Smooth muscle cell (in vitro differentiated cells): ENCODE measurements at regions not wholly inside any gene's neighbourhood (a gene's known extent, or its start where the extent isn't known, plus 50 kb on each side); places are given as distances from the start of the nearest gene placed in this dataset.

ENCODE experiments used
- DNase-seq: peaks from one replicate; lab custom pipeline; 2025; ENCODE audit not compliant: unreplicated experiment; lab: John Stamatoyannopoulos, UW
- H2AFZ ChIP-seq: fragments of 200-600 bp; sonication (generic); 2 replicates; pipeline ENCODE4 v1.6.0; 2016; ENCODE audit warnings: antibody characterized with exemption, low read depth, mild to moderate bottlenecking
- H3F3A ChIP-seq: fragments of 200-600 bp; sonication (generic); 2 replicates; pipeline ENCODE4 v1.6.0; 2017; ENCODE audit warnings: antibody characterized with exemption, low read depth
- H3K27ac ChIP-seq: fragments of 200-600 bp; sonication (generic); 2 replicates; pipeline ENCODE4 v1.5.1; 2016; ENCODE audit warnings: low read depth, mild to moderate bottlenecking
- H3K27me3 ChIP-seq: fragments of 200-600 bp; sonication (generic); 2 replicates; pipeline ENCODE4 v1.6.1; 2016; ENCODE audit warnings: low read depth, mild to moderate bottlenecking
- H3K36me3 ChIP-seq: fragments of 200-600 bp; sonication (generic); 2 replicates; pipeline ENCODE4 v1.5.1; 2016; ENCODE audit warnings: low read depth
- H3K4me1 ChIP-seq: fragments of 200-600 bp; sonication (generic); 2 replicates; pipeline ENCODE4 v1.5.1; 2016; ENCODE audit warnings: low read depth
- H3K4me2 ChIP-seq: fragments of 200-600 bp; sonication (generic); 2 replicates; pipeline ENCODE4 v1.6.0; 2016; ENCODE audit warnings: mild to moderate bottlenecking
- H3K4me3 ChIP-seq: fragments of 200-600 bp; sonication (generic); 2 replicates; pipeline ENCODE4 v1.5.1; 2016; ENCODE audit warnings: mild to moderate bottlenecking
- H3K79me2 ChIP-seq: fragments of 200-600 bp; sonication (generic); 2 replicates; pipeline ENCODE4 v1.6.0; 2016; ENCODE audit warnings: low read depth, mild to moderate bottlenecking
- H3K9ac ChIP-seq: fragments of 200-600 bp; sonication (generic); 2 replicates; pipeline ENCODE4 v1.6.0; 2016; ENCODE audit warnings: low read depth
- H3K9me3 ChIP-seq: fragments of 200-600 bp; sonication (generic); replicated peaks from 2 replicates; pipeline ENCODE4 v1.5.1; 2016; ENCODE audit warnings: low read depth
- H4K20me1 ChIP-seq: fragments of 200-600 bp; sonication (generic); 2 replicates; pipeline ENCODE4 v1.6.0; 2016; ENCODE audit warnings: low read depth
- WGBS: methylation state at CpG from one replicate; pipeline ENCODE4 v1.1.7; 2016; ENCODE audit warnings: low lambda C conversion rate; 5-methylcytosine and 5-hydroxymethylcytosine counted together
- TF ChIP-seq, protein P1 (sequence below): fragments of 200-600 bp; sonication (generic); IDR thresholded peaks from 2 replicates; pipeline ENCODE4 v1.5.1; 2017; ENCODE audit warnings: borderline replicate concordance, mild to moderate bottlenecking, antibody characterized with exemption; ENCODE audit not compliant: insufficient read depth, poor library complexity, severe bottlenecking

DNA sequence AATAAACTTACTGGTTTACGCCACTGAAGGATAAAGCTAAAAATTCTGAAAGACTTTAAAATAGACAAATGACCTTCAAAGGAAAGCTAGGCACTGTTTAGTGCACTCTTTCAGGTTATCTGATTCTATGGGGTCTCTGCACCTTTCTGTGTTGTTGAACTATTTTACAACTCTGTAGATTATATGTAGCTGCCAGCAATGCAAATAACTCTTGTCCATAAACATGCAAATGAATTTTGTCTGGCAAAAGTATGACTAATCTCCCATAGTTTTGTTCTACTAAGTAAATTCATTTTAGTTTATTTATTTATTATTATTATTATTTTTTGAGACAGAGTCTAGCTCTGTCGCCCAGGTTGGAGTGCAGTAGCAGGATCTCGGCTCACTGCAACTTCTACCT, 266.3 kb upstream of the CCDC196 start:
- WGBS, result 90% methylated on average over 3 of the region's 3 CpGs
- no peaks in the 10 kb centered on the region for H4K20me1 ChIP-seq
- H3K36me3 ChIP-seq, result no peaks in the 10 kb centered on the region
- no peak overlapping the region for H3K4me2 ChIP-seq
- H3K4me1 ChIP-seq, result no peaks in the 10 kb centered on the region
- no peaks in the 10 kb centered on the region for H3K79me2 ChIP-seq
- H3K27ac ChIP-seq, result no peak overlapping the region
- no peak for DNase-seq
- H3K9ac ChIP-seq, result no peak overlapping the region
- H3F3A ChIP-seq, result no peaks in the 10 kb centered on the region
- TF ChIP-seq, protein P1, sequence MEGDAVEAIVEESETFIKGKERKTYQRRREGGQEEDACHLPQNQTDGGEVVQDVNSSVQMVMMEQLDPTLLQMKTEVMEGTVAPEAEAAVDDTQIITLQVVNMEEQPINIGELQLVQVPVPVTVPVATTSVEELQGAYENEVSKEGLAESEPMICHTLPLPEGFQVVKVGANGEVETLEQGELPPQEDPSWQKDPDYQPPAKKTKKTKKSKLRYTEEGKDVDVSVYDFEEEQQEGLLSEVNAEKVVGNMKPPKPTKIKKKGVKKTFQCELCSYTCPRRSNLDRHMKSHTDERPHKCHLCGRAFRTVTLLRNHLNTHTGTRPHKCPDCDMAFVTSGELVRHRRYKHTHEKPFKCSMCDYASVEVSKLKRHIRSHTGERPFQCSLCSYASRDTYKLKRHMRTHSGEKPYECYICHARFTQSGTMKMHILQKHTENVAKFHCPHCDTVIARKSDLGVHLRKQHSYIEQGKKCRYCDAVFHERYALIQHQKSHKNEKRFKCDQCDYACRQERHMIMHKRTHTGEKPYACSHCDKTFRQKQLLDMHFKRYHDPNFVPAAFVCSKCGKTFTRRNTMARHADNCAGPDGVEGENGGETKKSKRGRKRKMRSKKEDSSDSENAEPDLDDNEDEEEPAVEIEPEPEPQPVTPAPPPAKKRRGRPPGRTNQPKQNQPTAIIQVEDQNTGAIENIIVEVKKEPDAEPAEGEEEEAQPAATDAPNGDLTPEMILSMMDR, result no peak
- H3K4me3 ChIP-seq, result no peak overlapping the region
- H3K9me3 ChIP-seq, result peaks cover 6% of the 10 kb centered on the region
- no peaks in the 10 kb centered on the region for H3K27me3 ChIP-seq
- H2AFZ ChIP-seq, result no peak overlapping the region

DNA sequence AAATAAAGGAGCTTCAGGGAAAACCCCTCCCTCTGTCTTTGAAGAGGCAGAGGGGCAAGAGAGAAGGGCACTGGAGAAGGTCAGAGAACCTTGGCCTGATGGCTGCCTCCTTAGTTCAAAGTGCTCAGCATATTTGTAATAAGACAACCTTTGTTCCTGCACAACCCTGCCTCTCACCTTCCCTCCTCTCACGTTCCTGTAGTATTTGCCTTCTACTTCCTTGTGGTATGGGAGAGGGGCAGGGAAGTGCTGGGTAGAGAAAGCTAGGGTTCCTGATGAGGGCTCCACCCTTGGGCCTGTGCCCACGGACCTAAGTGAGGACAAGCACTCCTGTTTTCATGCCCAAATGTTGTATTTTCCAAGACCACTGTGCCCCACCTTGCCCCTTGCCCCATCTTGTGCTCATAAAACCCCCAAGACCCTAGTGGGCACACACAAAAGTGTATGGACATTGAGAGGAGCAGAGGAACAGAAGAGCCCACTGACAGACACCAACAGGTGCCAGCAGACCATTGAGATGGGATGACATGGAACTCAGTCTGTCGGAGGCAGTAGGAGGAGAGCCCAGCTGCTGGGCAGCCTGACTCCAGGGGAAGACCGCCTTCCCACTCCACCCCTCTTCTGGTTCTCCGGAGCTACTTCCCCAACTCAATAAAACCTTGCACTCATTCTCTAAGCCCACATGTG, 261.5 kb upstream of the CCDC196 start:
- H3K79me2 ChIP-seq, result no peaks in the 10 kb centered on the region
- H2AFZ ChIP-seq, result no peak overlapping the region
- WGBS, result 74% methylated on average over 5 of the region's 5 CpGs

DNA sequence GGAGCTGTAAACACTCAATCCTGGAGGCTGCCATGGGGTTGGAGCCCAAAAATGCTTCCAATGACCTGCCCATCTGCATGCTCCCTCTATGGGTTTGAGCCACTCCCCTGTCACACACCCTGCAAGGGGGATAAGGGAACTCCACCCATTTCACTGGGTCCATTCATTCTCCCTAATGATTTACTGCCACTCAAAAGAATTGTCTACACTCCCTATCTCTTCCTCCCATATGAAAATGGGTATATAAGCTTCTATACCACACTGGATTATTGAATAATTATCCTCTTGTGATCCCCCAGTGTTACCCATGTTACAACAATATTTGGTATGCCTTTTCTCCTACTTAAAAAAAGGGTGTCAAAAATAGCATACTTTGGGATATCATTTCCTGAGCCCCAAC, 260.8 kb upstream of the CCDC196 start:
- no peaks in the 10 kb centered on the region for H4K20me1 ChIP-seq
- H3K27ac ChIP-seq, result no peak overlapping the region
- DNase-seq, result no peak
- no peaks in the 10 kb centered on the region for H3K9me3 ChIP-seq
- H3K27me3 ChIP-seq, result no peaks in the 10 kb centered on the region
- H3K4me3 ChIP-seq, result no peak overlapping the region
- TF ChIP-seq, protein P1, result no peak
- no peak overlapping the region for H3K9ac ChIP-seq
- H3K79me2 ChIP-seq, result no peaks in the 10 kb centered on the region
- H3F3A ChIP-seq, result no peaks in the 10 kb centered on the region
- H3K36me3 ChIP-seq, result no peaks in the 10 kb centered on the region
- H2AFZ ChIP-seq, result no peak overlapping the region
- no peak overlapping the region for H3K4me2 ChIP-seq
- no peaks in the 10 kb centered on the region for H3K4me1 ChIP-seq

More for the DNA sequence above, 261.5 kb upstream of the CCDC196 start:
- H3K27me3 ChIP-seq, result no peaks in the 10 kb centered on the region
- TF ChIP-seq, protein P1, result no peak
- H3K4me1 ChIP-seq, result no peaks in the 10 kb centered on the region
- H3K9ac ChIP-seq, result no peak overlapping the region
- H3K4me2 ChIP-seq, result no peak overlapping the region
- H3K36me3 ChIP-seq, result no peaks in the 10 kb centered on the region
- no peaks in the 10 kb centered on the region for H3K9me3 ChIP-seq
- no peaks in the 10 kb centered on the region for H3F3A ChIP-seq
- no peak overlapping the region for H3K27ac ChIP-seq
- H3K4me3 ChIP-seq, result no peak overlapping the region
- DNase-seq, result no peak
- no peaks in the 10 kb centered on the region for H4K20me1 ChIP-seq
